Body of pancreas (tissue), 4 donors: ENCODE measurements at regions not wholly inside any gene's neighbourhood (a gene's known extent, or its start where the extent isn't known, plus 50 kb on each side); places are given as distances from the start of the nearest gene placed in this dataset.

ENCODE experiments used
- ATAC-seq: fragments of 150-250 bp; one replicate; pipeline ENCODE4 v1.9.1; 2016
- DNase-seq, 4 donors: peaks; one replicate each; pipeline ENCODE4 v3.0.0-alpha.2; 2019
- H3K27ac ChIP-seq, 4 donors: fragments of 200-600 bp; sonication (generic); 1 replicate in 3 of 4; 2 replicates in 1 of 4; pipeline versions ENCODE4 v1.5.1 to v1.6.1; 2016 to 2019; ENCODE audit warnings: mild to moderate bottlenecking in 1 of 4, mixed read lengths in 1 of 4, moderate library complexity in 1 of 4
- H3K27me3 ChIP-seq, 2 donors: fragments of 200-600 bp; sonication (generic); one replicate each; pipeline ENCODE4 v1.6.0; 2016; ENCODE audit warnings: mild to moderate bottlenecking in 1 of 2
- H3K36me3 ChIP-seq, 2 donors: fragments of 200-600 bp; sonication (generic); replicated peaks in 1 of 2; 2 replicates each; pipeline ENCODE4 v1.5.1; 2016; ENCODE audit warnings: low read depth in 2 of 2; ENCODE audit not compliant: insufficient read depth in 1 of 2
- H3K4me1 ChIP-seq: fragments of 200-600 bp; sonication (generic); one replicate; pipeline ENCODE4 v1.6.0; 2016
- H3K4me3 ChIP-seq, 2 donors: fragments of 200-600 bp; sonication (generic); 1 replicate in 1 of 2; 2 replicates in 1 of 2; pipeline ENCODE4 v1.5.1; 2016 to 2019
- H3K9me3 ChIP-seq, 3 donors: fragments of 200-600 bp; sonication (generic); 1 replicate in 2 of 3; 2 replicates in 1 of 3; pipeline ENCODE4 v1.5.1; 2016
- CTCF ChIP-seq, 7 experiments: fragments of 450-650 bp in 4 of 7; fragments of 200-600 bp in 3 of 7; sonication (generic) in 3 of 7; IDR thresholded peaks; one replicate each; pipeline ENCODE4 v1.5.1; 2016 to 2019; ENCODE audit warnings: antibody characterized with exemption in 7 of 7
- POLR2A ChIP-seq, 3 donors: fragments of 450-650 bp; IDR thresholded peaks; one replicate each; pipeline ENCODE4 v1.6.1; 2016; ENCODE audit warnings: antibody characterized with exemption in 3 of 3, mild to moderate bottlenecking in 2 of 3
- WGBS, 2 donors: methylation state at CpG; one replicate each; pipeline ENCODE4 v1.1.5; 2017; 5-methylcytosine and 5-hydroxymethylcytosine counted together
- intact Hi-C: fragments of 100-400 bp; cut with DNase I; formaldehyde crosslinking; loops from one replicate; pipeline ENCODE4 v1.15.1; 2023

GRCh38 chr3:56977561-56977889 is 82.9 kb upstream of the SPATA12 start:
- intact Hi-C loops: no loop called here
- TF ChIP-seq CTCF (IDR thresholded peaks at IDR 0.05) (no peak), POLR2A (IDR thresholded peaks at IDR 0.05) (no peak)

GRCh38 chr3:56976651-56977560 is 83.6 kb upstream of the SPATA12 start:
- Histone ChIP-seq H3K27me3 (no peaks in the 10 kb centered on the region), H3K36me3 (no peaks in the 10 kb centered on the region), H3K27ac (no peak overlapping the region), H3K4me3 (no peak overlapping the region), H3K9me3 (no peaks in the 10 kb centered on the region), H3K4me1 (no peaks in the 10 kb centered on the region)
- intact Hi-C loops: no loop called here
- no peak for TF ChIP-seq POLR2A (IDR thresholded peaks at IDR 0.05)
- TF ChIP-seq CTCF (IDR thresholded peaks at IDR 0.05): no peak
- ATAC-seq: no peak
- DNase-seq: no peak
- 77 to 81% methylated on average over 9 of the region's 9 CpGs for WGBS, 2 donors

More at GRCh38 chr3:56977561-56977889, 82.9 kb upstream of the SPATA12 start:
- WGBS, 2 donors: 100% methylated on average over 1 of the region's 1 CpG
- Histone ChIP-seq H3K36me3 (no peaks in the 10 kb centered on the region), H3K27me3 (no peaks in the 10 kb centered on the region), H3K4me3 (no peak overlapping the region), H3K4me1 (no peaks in the 10 kb centered on the region), H3K9me3 (no peaks in the 10 kb centered on the region), H3K27ac (no peak overlapping the region)
- ATAC-seq (no peak), DNase-seq (no peak)

- no peaks in the 10 kb centered on the region for H3K9me3 ChIP-seq
- ATAC-seq (no peak), DNase-seq (no peak)
- 93 to 97% methylated on average over 1 of the region's 1 CpG for WGBS, 2 donors
- intact Hi-C loops: no loop called here
- no peak overlapping the region for H3K27ac ChIP-seq
- no peaks in the 10 kb centered on the region for H3K27me3 ChIP-seq
- no peaks in the 10 kb centered on the region for H3K36me3 ChIP-seq
- H3K4me1 ChIP-seq: no peaks in the 10 kb centered on the region
- H3K4me3 ChIP-seq: no peak overlapping the region
- TF ChIP-seq POLR2A (IDR thresholded peaks at IDR 0.05) (no peak), CTCF (IDR thresholded peaks at IDR 0.05) (no peak)
These were observed 84.9 kb upstream of the SPATA12 start for GRCh38 chr3:56975567-56975966.

- Histone ChIP-seq H3K4me1 (no peaks in the 10 kb centered on the region), H3K4me3 (no peak overlapping the region), H3K9me3 (no peaks in the 10 kb centered on the region), H3K27ac (no peak overlapping the region), H3K36me3 (no peaks in the 10 kb centered on the region), H3K27me3 (no peaks in the 10 kb centered on the region)
- ATAC-seq: no peak
- 76 to 82% methylated on average over 9 of the region's 9 CpGs for WGBS, 2 donors
- TF ChIP-seq CTCF (IDR thresholded peaks at IDR 0.05): no peak
- no peak for DNase-seq
- intact Hi-C loops: no loop called here
These were observed 86.1 kb upstream of the SPATA12 start for GRCh38 chr3:56974247-56974930.
